H9 (cell line): ENCODE measurements at regions not wholly inside any gene's neighbourhood (a gene's known extent, or its start where the extent isn't known, plus 50 kb on each side); places are given as distances from the start of the nearest gene placed in this dataset.

Source experiments
- DNase-seq: peaks from one replicate; pipeline ENCODE4 v3.0.0-alpha.2; 2017
- H2AFZ ChIP-seq: one replicate; pipeline ENCODE4 v1.6.1; 2013; ENCODE audit warnings: mild to moderate bottlenecking, low read length, control low read depth, moderate library complexity
- H2AK5ac ChIP-seq: 2 replicates; pipeline ENCODE4 v1.6.1; 2013; ENCODE audit warnings: low read length, control low read depth, mixed read lengths; ENCODE audit not compliant: insufficient read length
- H2BK120ac ChIP-seq: one replicate; pipeline ENCODE4 v1.6.1; 2013; ENCODE audit warnings: low read depth, mild to moderate bottlenecking, low read length, control low read depth, inconsistent platforms; ENCODE audit not compliant: poor library complexity, severe bottlenecking
- H2BK12ac ChIP-seq: 2 replicates; pipeline ENCODE4 v1.6.1; 2013; ENCODE audit warnings: low read length, control low read depth, mixed read lengths, low read depth; ENCODE audit not compliant: insufficient read length
- H2BK15ac ChIP-seq: 2 replicates; pipeline ENCODE4 v1.6.1; 2013; ENCODE audit warnings: low read depth, low read length, control low read depth
- H2BK20ac ChIP-seq: one replicate; pipeline ENCODE4 v1.6.1; 2013; ENCODE audit warnings: low read depth, mild to moderate bottlenecking, low read length, control low read depth, inconsistent platforms; ENCODE audit not compliant: poor library complexity, severe bottlenecking
- H2BK5ac ChIP-seq: 2 replicates; pipeline ENCODE4 v1.6.1; 2013; ENCODE audit warnings: low read length, control low read depth, mixed read lengths; ENCODE audit not compliant: insufficient read length
- H3K14ac ChIP-seq: 2 replicates; pipeline ENCODE4 v1.6.1; 2013; ENCODE audit warnings: low read length, control low read depth; ENCODE audit not compliant: insufficient read depth
- H3K18ac ChIP-seq: 2 replicates; pipeline ENCODE4 v1.6.1; 2013; ENCODE audit warnings: low read depth, mild to moderate bottlenecking, mixed read lengths, low read length, control low read depth; ENCODE audit not compliant: insufficient read length
- H3K23ac ChIP-seq: 2 replicates; pipeline ENCODE4 v1.6.1; 2013; ENCODE audit warnings: low read length, control low read depth, mixed read lengths, low read depth; ENCODE audit not compliant: insufficient read length
- H3K23me2 ChIP-seq: 2 replicates; pipeline ENCODE4 v1.6.1; 2013; ENCODE audit warnings: low read depth, mild to moderate bottlenecking, mixed read lengths, low read length, control low read depth; ENCODE audit not compliant: insufficient read length, poor library complexity, severe bottlenecking
- H3K27ac ChIP-seq: 2 replicates; pipeline ENCODE4 v1.5.1; 2013; ENCODE audit warnings: low read length, control low read depth, mixed read lengths, low read depth; ENCODE audit not compliant: insufficient read length
- H3K27me3 ChIP-seq: 2 replicates; pipeline ENCODE4 v1.6.1; 2013; ENCODE audit warnings: low read length, control low read depth, inconsistent platforms; ENCODE audit not compliant: insufficient read depth
- H3K4ac ChIP-seq: 2 replicates; pipeline ENCODE4 v1.6.1; 2013; ENCODE audit warnings: low read depth, mild to moderate bottlenecking, control low read depth, inconsistent platforms, low read length, moderate library complexity
- H3K4me1 ChIP-seq: 2 replicates; pipeline ENCODE4 v1.6.1; 2013; ENCODE audit warnings: low read length, control low read depth, inconsistent platforms; ENCODE audit not compliant: insufficient read depth
- H3K4me2 ChIP-seq: 2 replicates; pipeline ENCODE4 v1.6.1; 2013; ENCODE audit warnings: low read length, control low read depth, mixed read lengths; ENCODE audit not compliant: insufficient read length, insufficient read depth
- H3K56ac ChIP-seq: 2 replicates; pipeline ENCODE4 v1.6.1; 2013; ENCODE audit warnings: low read depth, mild to moderate bottlenecking, mixed read lengths, low read length, control low read depth; ENCODE audit not compliant: insufficient read length
- H3K79me1 ChIP-seq: 2 replicates; pipeline ENCODE4 v1.6.1; 2013; ENCODE audit warnings: low read depth, mild to moderate bottlenecking, moderate library complexity, low read length, control low read depth, inconsistent platforms; ENCODE audit not compliant: insufficient read depth, poor library complexity, severe bottlenecking
- H3K79me2 ChIP-seq: 2 replicates; pipeline ENCODE4 v1.6.1; 2013; ENCODE audit warnings: low read length, control low read depth, inconsistent platforms; ENCODE audit not compliant: insufficient read depth
- H3K9ac ChIP-seq: 2 replicates; pipeline ENCODE4 v1.6.1; 2013; ENCODE audit warnings: low read length, control low read depth, mixed read lengths; ENCODE audit not compliant: insufficient read length; ENCODE audit errors: extremely low read depth
- H3K9me3 ChIP-seq: one replicate; pipeline ENCODE4 v1.6.1; 2013; ENCODE audit warnings: low read depth, low read length, inconsistent platforms; ENCODE audit not compliant: control insufficient read depth
- H3T11ph ChIP-seq: one replicate; pipeline ENCODE4 v1.6.1; 2013; ENCODE audit warnings: mild to moderate bottlenecking, low read length, control low read depth, inconsistent platforms
- H4K20me1 ChIP-seq: one replicate; pipeline ENCODE4 v1.6.1; 2013; ENCODE audit not compliant: control insufficient read depth, insufficient read length, insufficient read depth
- H4K5ac ChIP-seq: 2 replicates; pipeline ENCODE4 v1.6.1; 2013; ENCODE audit warnings: low read depth, mild to moderate bottlenecking, mixed read lengths, low read length, control low read depth; ENCODE audit not compliant: insufficient read length
- H4K8ac ChIP-seq: replicated peaks from 2 replicates; pipeline ENCODE4 v1.6.1; 2013; ENCODE audit warnings: low read length, control low read depth, mixed read lengths, low read depth; ENCODE audit not compliant: insufficient read length
- H4K91ac ChIP-seq: 2 replicates; pipeline ENCODE4 v1.6.1; 2013; ENCODE audit warnings: low read depth, mild to moderate bottlenecking, moderate library complexity, mixed read lengths, low read length, control low read depth; ENCODE audit not compliant: insufficient read length
- H3K27ac Mint-ChIP-seq, 3 experiments: 2 replicates in 2 of 3; 3 replicates in 1 of 3; pipeline ENCODE4 v1.8.0; 2020 to 2021; ENCODE audit warnings: mixed read lengths in 3 of 3, mild to moderate bottlenecking in 1 of 3, moderate library complexity in 1 of 3
- H3K27me3 Mint-ChIP-seq: 2 replicates; pipeline ENCODE4 v1.8.0; 2021; ENCODE audit warnings: low read depth, mild to moderate bottlenecking, moderate library complexity, mixed read lengths
- H3K36me3 Mint-ChIP-seq, 3 experiments: 2 replicates in 2 of 3; 3 replicates in 1 of 3; pipeline ENCODE4 v1.8.0; 2020 to 2021; ENCODE audit warnings: low read depth in 3 of 3, mixed read lengths in 3 of 3; ENCODE audit not compliant: insufficient read depth in 1 of 3
- H3K4me1 Mint-ChIP-seq, 2 experiments: 2 replicates each; pipeline ENCODE4 v1.8.0; 2020; ENCODE audit warnings: mixed read lengths in 2 of 2
- H3K4me3 Mint-ChIP-seq, 2 experiments: 2 replicates in 1 of 2; 3 replicates in 1 of 2; pipeline ENCODE4 v1.8.0; 2020 to 2021; ENCODE audit warnings: mild to moderate bottlenecking in 2 of 2, mixed read lengths in 2 of 2, moderate library complexity in 1 of 2
- H3K9me3 Mint-ChIP-seq, 2 experiments: 2 replicates in 1 of 2; 3 replicates in 1 of 2; pipeline ENCODE4 v1.8.0; 2020; ENCODE audit warnings: mild to moderate bottlenecking in 2 of 2, mixed read lengths in 2 of 2, moderate library complexity in 1 of 2
- CTCF ChIP-seq: fragments of 200-600 bp; sonication (generic); conservative IDR thresholded peaks from 3 replicates; pipeline ENCODE4 v1.8.0; 2021; ENCODE audit warnings: antibody characterized with exemption, mild to moderate bottlenecking
- WGBS: extraction: QIAGEN DNeasy Blood & Tissue Kit; methylation state at CpG from one replicate; pipeline ENCODE4 v1.1.7; 2013; ENCODE audit warnings: missing lambda C conversion rate, low lambda C conversion rate, mixed read lengths; ENCODE audit not compliant: insufficient read length; ENCODE audit errors: extremely low coverage; 5-methylcytosine and 5-hydroxymethylcytosine counted together

GRCh38 chr18:35777039-35777438 is 195.4 kb upstream of the RMP24 start:
- Histone ChIP-seq H3K4me1 (no peaks in the 10 kb centered on the region), H3K56ac (no peak overlapping the region), H3T11ph (no peak overlapping the region), H2BK20ac (no peak overlapping the region), H2AK5ac (no peak overlapping the region), H3K27me3 (no peaks in the 10 kb centered on the region), H3K9me3 (no peaks in the 10 kb centered on the region), H3K4me2 (no peak overlapping the region), H3K4ac (no peak overlapping the region), H4K91ac (no peak overlapping the region), H2AFZ (no peak overlapping the region), H4K8ac (no peak overlapping the region), H3K23ac (no peak overlapping the region), H3K9ac (no peak overlapping the region), H4K20me1 (no peaks in the 10 kb centered on the region), H3K23me2 (no peaks in the 10 kb centered on the region), H3K27ac (no peak overlapping the region), H2BK5ac (no peak overlapping the region), H3K79me1 (no peaks in the 10 kb centered on the region), H3K14ac (no peak overlapping the region), H3K79me2 (no peaks in the 10 kb centered on the region), H2BK15ac (no peak overlapping the region), H2BK120ac (no peak overlapping the region), H2BK12ac (no peak overlapping the region), H3K18ac (no peak overlapping the region), H4K5ac (no peak overlapping the region)
- peaks cover 6 to 16% of the 10 kb centered on the region in 2 experiments for H3K4me1 Mint-ChIP-seq
- no peaks in the 10 kb centered on the region; the same call in none of the 2 replicates for H3K27me3 Mint-ChIP-seq
- peak; percentile 40 for TF ChIP-seq CTCF
- no CpG with 5 or more reads among the region's 4 CpGs for whole genome bisulfite sequencing
- no peak overlapping the region for H3K27ac Mint-ChIP-seq
- peak; percentile 61 for DNase-seq
- H3K36me3 Mint-ChIP-seq: peaks cover 0 to 2% (median 1%) of the 10 kb centered on the region in 3 experiments; a peak in 3 of 7 replicates
- no peak overlapping the region for H3K4me3 Mint-ChIP-seq
- no peaks in the 10 kb centered on the region; a peak in 1 of 5 replicates for H3K9me3 Mint-ChIP-seq
